ENCODE measurements at regions not wholly inside any gene's neighbourhood (a gene's known extent, or its start where the extent isn't known, plus 50 kb on each side); places are given as distances from the start of the nearest gene placed in this dataset.

- TF ChIP-seq ZNF280D (CRISPR knock-in tag; IDR thresholded peaks at IDR 0.05) (no peak), NFIC (IDR thresholded peaks at IDR 0.05; ENCODE audit: low read length) (peak; percentile 53; the same call in 1 of the 2 replicates), TCF7L2 (IDR thresholded peaks at IDR 0.05; ENCODE audit: low read depth, low read length) (peak; percentile 25; the same call in 1 of the 2 replicates), HNF4A (CRISPR knock-in tag; IDR thresholded peaks at IDR 0.05) (peak; percentile 55), EP300 (IDR thresholded peaks at IDR 0.05; ENCODE audit: low read depth in 2 of 2, low read length in 2 of 2) (peak in 1 of 2 experiments; percentile 62; a peak in 2 of 4 replicates), EP300 (CRISPR knock-in tag; IDR thresholded peaks at IDR 0.05; ENCODE audit: borderline replicate concordance) (no peak), NR2F2 (IDR thresholded peaks at IDR 0.05; ENCODE audit: borderline replicate concordance, low read depth) (peak; percentile 76), ZNF781 (CRISPR knock-in tag; IDR thresholded peaks at IDR 0.05; ENCODE audit: borderline replicate concordance, not compliant biosample characterization) (no peak), THAP8 (CRISPR knock-in tag; IDR thresholded peaks at IDR 0.05; ENCODE audit: borderline replicate concordance) (no peak), GATAD2A (CRISPR knock-in tag; IDR thresholded peaks at IDR 0.05) (0 out of 2 replicates have a peak, but pooled peaks have one; percentile 30), SOX5 (CRISPR knock-in tag; IDR thresholded peaks at IDR 0.05; ENCODE audit: borderline replicate concordance) (peak; percentile 59; the same call in 1 of the 2 replicates), SAFB2 (CRISPR knock-in tag; IDR thresholded peaks at IDR 0.05; ENCODE audit: borderline replicate concordance, low read depth) (no peak), KLF16 (CRISPR knock-in tag; IDR thresholded peaks at IDR 0.05) (no peak), ZSCAN21 (CRISPR knock-in tag; IDR thresholded peaks at IDR 0.05; ENCODE audit: borderline replicate concordance) (no peak), PAXIP1 (CRISPR knock-in tag; conservative IDR thresholded peaks at IDR 0.05) (peak; percentile 73), SOX6 (IDR thresholded peaks at IDR 0.05) (no peak), SOX6 (CRISPR knock-in tag; IDR thresholded peaks at IDR 0.05) (peak; percentile 20; the same call in 1 of the 2 replicates), KDM6A (CRISPR knock-in tag; IDR thresholded peaks at IDR 0.05; ENCODE audit: low read depth) (0 out of 2 replicates have a peak, but pooled peaks have one; percentile 40), CEBPG (CRISPR knock-in tag; IDR thresholded peaks at IDR 0.05) (0 out of 2 replicates have a peak, but pooled peaks have one; percentile 12), SOX13 (IDR thresholded peaks at IDR 0.05) (no peak), SOX13 (CRISPR knock-in tag; conservative IDR thresholded peaks at IDR 0.05 in 1 of 2, IDR thresholded peaks at IDR 0.05 in 1 of 2) (peak in 1 of 2 experiments; percentile 66; a peak in 2 of 4 replicates), CHD2 (IDR thresholded peaks at IDR 0.05; ENCODE audit: low read depth, low read length) (no peak), NCOR1 (IDR thresholded peaks at IDR 0.05; ENCODE audit: borderline replicate concordance, low read length) (peak; percentile 42; the same call in 1 of the 2 replicates), MEF2D (CRISPR knock-in tag; IDR thresholded peaks at IDR 0.05) (peak; percentile 57; the same call in 1 of the 2 replicates)
Measured at GRCh38 chr5:85670417-85670816, 947.3 kb upstream of the COX7C start (continued).

Data from HepG2 (cell line).